T-helper 2 cell treated with Interferon-gamma antibody and Interleukin-4, amounts not matched to agents 100 ng/mL and 5 ng/mL, for 36 hours (primary cell): ENCODE measurements at regions not wholly inside any gene's neighbourhood (a gene's known extent, or its start where the extent isn't known, plus 50 kb on each side); places are given as distances from the start of the nearest gene placed in this dataset.
"Not testable (repeated sequence)": the region's sequence is repeated elsewhere in the genome, so short reads cannot be mapped to it uniquely, and the experiment has no call there.

Experiments
- intact Hi-C: fragments of 100-400 bp; cut with micrococcal nuclease; formaldehyde crosslinking; loops from one replicate; pipeline ENCODE4 v1.15.1; 2023

GRCh38 chr5:142542078-142542477, 143.8 kb downstream of the FGF1 start:
- intact Hi-C loops = no loop called here

GRCh38 chr5:142540922-142541422, 144.9 kb downstream of the FGF1 start:
- intact Hi-C loops = no loop called here

GRCh38 chr5:142539154-142539740, 146.6 kb downstream of the FGF1 start:
- intact Hi-C loops = no loop called here

GRCh38 chr5:142537938-142538337, 148.0 kb downstream of the FGF1 start:
- intact Hi-C loops = no loop called here

- intact Hi-C loops = no loop called here
Observed at GRCh38 chr5:142532781-142533176, 153.1 kb downstream of the FGF1 start.

- intact Hi-C loops = no loop called here
Observed at GRCh38 chr5:142531977-142532780, 153.7 kb downstream of the FGF1 start.

GRCh38 chr5:142530904-142531303, 155.0 kb downstream of the FGF1 start:
- intact Hi-C loops = no loop called here

- intact Hi-C loops = no loop called here
Observed at GRCh38 chr5:142529626-142530278, 156.1 kb downstream of the FGF1 start.

GRCh38 chr5:142527664-142528295, 158.1 kb downstream of the FGF1 start:
- intact Hi-C loops = no loop called here

GRCh38 chr5:142527234-142527633, 158.7 kb downstream of the FGF1 start:
- intact Hi-C loops = no loop called here

GRCh38 chr5:142522983-142523382, 162.9 kb downstream of the FGF1 start:
- intact Hi-C loops = no loop called here

- intact Hi-C loops = no loop called here
Observed at GRCh38 chr5:142521706-142522105, 164.2 kb downstream of the FGF1 start.

- intact Hi-C loops = no loop called here
Observed at GRCh38 chr5:142520885-142521284, 165.0 kb downstream of the FGF1 start.

GRCh38 chr5:142519913-142520312, 166.0 kb downstream of the FGF1 start:
- intact Hi-C loops = not testable (repeated sequence)

GRCh38 chr5:142517840-142518239, 168.1 kb downstream of the FGF1 start:
- intact Hi-C loops = no loop called here

- intact Hi-C loops = no loop called here
Observed at GRCh38 chr5:142516732-142517131, 169.2 kb downstream of the FGF1 start.

GRCh38 chr5:142515036-142515435, 170.9 kb downstream of the FGF1 start:
- intact Hi-C loops = no loop called here

- intact Hi-C loops = no loop called here
Observed at GRCh38 chr5:142514196-142514595, 171.7 kb downstream of the FGF1 start.

- intact Hi-C loops = no loop called here
Observed at GRCh38 chr5:142512043-142513042, 173.5 kb downstream of the FGF1 start.

- intact Hi-C loops = no loop called here
Observed at GRCh38 chr5:142511358-142511757, 174.5 kb downstream of the FGF1 start.

GRCh38 chr5:142509026-142509425, 176.9 kb downstream of the FGF1 start:
- intact Hi-C loops = no loop called here
